Right cardiac atrium (tissue), 5 donors: ENCODE measurements at regions not wholly inside any gene's neighbourhood (a gene's known extent, or its start where the extent isn't known, plus 50 kb on each side); places are given as distances from the start of the nearest gene placed in this dataset.

Experiments
- ATAC-seq, 2 donors: fragments of 200-7000 bp; cut with Tn5 transposase; one replicate each; pipeline versions ENCODE4 v1.8.0 to v1.9.1; 2020; ENCODE audit warnings: moderate library complexity in 2 of 2, mild to moderate bottlenecking in 1 of 2
- DNase-seq, 3 donors: peaks; one replicate each; pipeline ENCODE4 v3.0.0-alpha.2; 2020
- H3K27ac ChIP-seq: one replicate; pipeline ENCODE4 v1.5.1; 2013; ENCODE audit warnings: mild to moderate bottlenecking, low read length, control low read depth, moderate library complexity
- H3K27me3 ChIP-seq: one replicate; pipeline ENCODE4 v1.6.1; 2013; ENCODE audit not compliant: control insufficient read depth, insufficient read depth
- H3K4me1 ChIP-seq: one replicate; pipeline ENCODE4 v1.6.1; 2013; ENCODE audit warnings: low read length; ENCODE audit not compliant: control insufficient read depth, insufficient read depth
- H3K4me3 ChIP-seq: one replicate; pipeline ENCODE4 v1.5.1; 2013; ENCODE audit warnings: low read length, control low read depth
- H3K9me3 ChIP-seq: one replicate; pipeline ENCODE4 v1.6.1; 2013; ENCODE audit warnings: low read length; ENCODE audit not compliant: control insufficient read depth
- WGBS: extraction: QIAGEN DNeasy Blood & Tissue Kit; methylation state at CpG from one replicate; pipeline ENCODE4 v1.1.7; 2013; 5-methylcytosine and 5-hydroxymethylcytosine counted together
- intact Hi-C, 4 donors: fragments of 100-400 bp; cut with DNase I; formaldehyde crosslinking; loops; one replicate each; pipeline versions ENCODE4 v1.11.0 to v1.14.0; 2022 to 2023
- donor health status: healthy with polysubstance abuse.
- donor health status: DM: no; HTN: yes; CAD: no.
- donor health status: DM: no; HTN: no; CAD: no.
- donor health status: DM: no; HTN: yes; CAD: no; lungs with severe emphysema.
- donor health status: DM: yes; HTN: yes; CAD: no.

- Histone ChIP-seq H3K9me3 (no peaks in the 10 kb centered on the region), H3K27me3 (no peaks in the 10 kb centered on the region), H3K4me3 (no peak overlapping the region), H3K4me1 (no peaks in the 10 kb centered on the region), H3K27ac (no peak overlapping the region)
- intact Hi-C loops: no loop called here
- DNase-seq (no peak), ATAC-seq (no peak)
- whole genome bisulfite sequencing: 80% methylated on average over 1 of the region's 1 CpG
These were observed 336.4 kb downstream of the LRIG3 start for GRCh38 chr12:58583940-58584339.

- 83% methylated on average over 2 of the region's 2 CpGs for WGBS
- DNase-seq (no peak), ATAC-seq (no peak)
- Histone ChIP-seq H3K27me3 (no peaks in the 10 kb centered on the region), H3K4me1 (no peaks in the 10 kb centered on the region), H3K27ac (no peak overlapping the region), H3K4me3 (no peak overlapping the region), H3K9me3 (no peaks in the 10 kb centered on the region)
- intact Hi-C loops: no loop called here
These were observed 335.4 kb downstream of the LRIG3 start for GRCh38 chr12:58584880-58585279.

- no peaks in the 10 kb centered on the region for H3K4me1 ChIP-seq
- no peaks in the 10 kb centered on the region for H3K27me3 ChIP-seq
- H3K9me3 ChIP-seq: no peaks in the 10 kb centered on the region
- DNase-seq (no peak), ATAC-seq (no peak)
- WGBS: 66% methylated on average over 3 of the region's 3 CpGs
- intact Hi-C loops: no loop called here
- no peak overlapping the region for H3K4me3 ChIP-seq
- no peak overlapping the region for H3K27ac ChIP-seq
These were observed 333.5 kb downstream of the LRIG3 start for GRCh38 chr12:58586762-58587161.

GRCh38 chr12:58588770-58589169 is 331.5 kb downstream of the LRIG3 start:
- DNase-seq: no peak
- WGBS: 83% methylated on average over 3 of the region's 3 CpGs
- H3K4me1 ChIP-seq: no peaks in the 10 kb centered on the region
- no peaks in the 10 kb centered on the region for H3K27me3 ChIP-seq
- no peak overlapping the region for H3K27ac ChIP-seq
- ATAC-seq: no peak
- H3K9me3 ChIP-seq: no peaks in the 10 kb centered on the region
- intact Hi-C loops: no loop called here
- H3K4me3 ChIP-seq: no peak overlapping the region

- intact Hi-C loops: no loop called here
- no peak for ATAC-seq
- H3K27ac ChIP-seq: no peak overlapping the region
These were observed 327.7 kb downstream of the LRIG3 start for GRCh38 chr12:58592475-58593207.

GRCh38 chr12:58593557-58594304 is 326.6 kb downstream of the LRIG3 start:
- Histone ChIP-seq H3K4me3 (no peak overlapping the region), H3K4me1 (no peaks in the 10 kb centered on the region), H3K27me3 (no peaks in the 10 kb centered on the region), H3K9me3 (no peaks in the 10 kb centered on the region), H3K27ac (no peak overlapping the region)
- WGBS: 69% methylated on average over 6 of the region's 6 CpGs
- ATAC-seq (no peak), DNase-seq (no peak)
- intact Hi-C loops: no loop called here

More at GRCh38 chr12:58592475-58593207, 327.7 kb downstream of the LRIG3 start:
- DNase-seq: no peak
- Histone ChIP-seq H3K9me3 (no peaks in the 10 kb centered on the region), H3K4me1 (no peaks in the 10 kb centered on the region), H3K4me3 (no peak overlapping the region), H3K27me3 (no peaks in the 10 kb centered on the region)
- 68% methylated on average over 4 of the region's 4 CpGs for WGBS

- Histone ChIP-seq H3K27me3 (no peaks in the 10 kb centered on the region), H3K4me1 (no peaks in the 10 kb centered on the region), H3K27ac (no peak overlapping the region), H3K4me3 (no peak overlapping the region), H3K9me3 (no peaks in the 10 kb centered on the region)
- ATAC-seq (no peak), DNase-seq (no peak)
- WGBS: 83% methylated on average over 5 of the region's 5 CpGs
- intact Hi-C loops: no loop called here
These were observed 323.9 kb downstream of the LRIG3 start for GRCh38 chr12:58596381-58596780.

- ATAC-seq (no peak), DNase-seq (no peak)
- Histone ChIP-seq H3K9me3 (no peaks in the 10 kb centered on the region), H3K27me3 (no peaks in the 10 kb centered on the region), H3K4me1 (no peaks in the 10 kb centered on the region), H3K27ac (no peak overlapping the region), H3K4me3 (no peak overlapping the region)
- WGBS: 46% methylated on average over 1 of the region's 1 CpG
- intact Hi-C loops: no loop called here
These were observed 318.8 kb downstream of the LRIG3 start for GRCh38 chr12:58601529-58601928.

- H3K4me1 ChIP-seq: no peaks in the 10 kb centered on the region
These were observed 318.1 kb downstream of the LRIG3 start for GRCh38 chr12:58602179-58602578.

GRCh38 chr12:58602736-58603135 is 317.6 kb downstream of the LRIG3 start:
- ATAC-seq: no peak
- 86% methylated on average over 1 of the region's 1 CpG for WGBS

More at GRCh38 chr12:58602179-58602578, 318.1 kb downstream of the LRIG3 start:
- intact Hi-C loops: no loop called here
- Histone ChIP-seq H3K27ac (no peak overlapping the region), H3K4me3 (no peak overlapping the region), H3K9me3 (no peaks in the 10 kb centered on the region), H3K27me3 (no peaks in the 10 kb centered on the region)
- 68% methylated on average over 6 of the region's 6 CpGs for WGBS
- no peak for ATAC-seq
- no peak for DNase-seq

GRCh38 chr12:58607805-58608204 is 312.5 kb downstream of the LRIG3 start:
- no peak overlapping the region for H3K4me3 ChIP-seq
- H3K4me1 ChIP-seq: no peaks in the 10 kb centered on the region
- DNase-seq: no peak
- ATAC-seq: no peak
- no peaks in the 10 kb centered on the region for H3K27me3 ChIP-seq
- intact Hi-C loops: no loop called here
- H3K27ac ChIP-seq: no peak overlapping the region
- no peaks in the 10 kb centered on the region for H3K9me3 ChIP-seq
- 49% methylated on average over 1 of the region's 1 CpG for WGBS

More at GRCh38 chr12:58602736-58603135, 317.6 kb downstream of the LRIG3 start:
- Histone ChIP-seq H3K9me3 (no peaks in the 10 kb centered on the region), H3K27ac (no peak overlapping the region), H3K4me1 (no peaks in the 10 kb centered on the region), H3K27me3 (no peaks in the 10 kb centered on the region), H3K4me3 (no peak overlapping the region)
- intact Hi-C loops: no loop called here
- DNase-seq: no peak
